Right hindlimb (tissue), 1 donor: ENCODE measurements at regions not wholly inside any gene's neighbourhood (a gene's known extent, or its start where the extent isn't known, plus 50 kb on each side); places are given as distances from the start of the nearest gene placed in this dataset.
"Not testable (repeated sequence)": the region's sequence is repeated elsewhere in the genome, so short reads cannot be mapped to it uniquely, and the experiment has no call there.

ENCODE experiments used
- DNase-seq: peaks from one replicate; pipeline ENCODE4 v3.0.0-alpha.2; 2018

GRCh38 chr10:30169342-30169741, 110.0 kb upstream of the JCAD start:
- no peak for DNase-seq

GRCh38 chr10:30166929-30167328, 107.5 kb upstream of the JCAD start:
- DNase-seq = no peak

- not testable (repeated sequence) for DNase-seq
Measured at GRCh38 chr10:30163410-30163809, 104.0 kb upstream of the JCAD start.

GRCh38 chr10:30162796-30163195, 103.4 kb upstream of the JCAD start:
- not testable (repeated sequence) for DNase-seq

DNA sequence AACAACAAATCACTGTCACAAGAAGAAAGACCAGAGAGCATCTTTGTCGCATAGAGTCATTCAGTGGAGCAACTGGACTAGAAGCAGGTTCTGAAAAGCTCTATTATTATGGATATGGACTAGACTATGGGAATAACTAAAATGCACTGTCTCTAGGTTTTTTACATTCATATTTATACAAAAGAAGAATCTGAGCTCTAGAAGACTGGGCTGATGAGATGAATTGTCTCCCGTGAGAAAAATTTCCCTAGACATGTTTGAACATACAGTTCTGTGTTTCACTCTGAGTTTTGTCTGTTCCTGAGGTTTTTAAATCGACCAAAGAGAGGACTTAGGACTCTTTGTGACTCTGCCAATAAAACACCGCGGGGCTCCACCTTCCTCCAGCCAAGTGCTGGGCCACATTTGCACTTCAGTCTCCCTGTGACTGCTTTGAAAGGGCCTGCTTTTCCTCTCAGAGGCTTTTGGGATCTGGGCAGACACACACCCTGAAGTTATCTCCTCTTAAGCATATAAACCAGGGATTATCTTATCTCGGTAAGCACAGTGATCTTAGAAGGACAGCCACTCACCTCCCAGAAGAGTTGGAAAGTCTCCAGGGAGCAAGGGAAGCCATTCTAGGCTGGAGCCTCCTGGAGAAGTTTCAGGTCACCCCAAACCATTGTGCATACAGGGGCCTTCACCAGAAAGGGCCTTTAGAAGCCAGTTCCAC, 101.0 kb upstream of the JCAD start:
- DNase-seq = no peak

GRCh38 chr10:30159614-30160013, 100.2 kb upstream of the JCAD start:
- DNase-seq = not testable (repeated sequence)

DNA sequence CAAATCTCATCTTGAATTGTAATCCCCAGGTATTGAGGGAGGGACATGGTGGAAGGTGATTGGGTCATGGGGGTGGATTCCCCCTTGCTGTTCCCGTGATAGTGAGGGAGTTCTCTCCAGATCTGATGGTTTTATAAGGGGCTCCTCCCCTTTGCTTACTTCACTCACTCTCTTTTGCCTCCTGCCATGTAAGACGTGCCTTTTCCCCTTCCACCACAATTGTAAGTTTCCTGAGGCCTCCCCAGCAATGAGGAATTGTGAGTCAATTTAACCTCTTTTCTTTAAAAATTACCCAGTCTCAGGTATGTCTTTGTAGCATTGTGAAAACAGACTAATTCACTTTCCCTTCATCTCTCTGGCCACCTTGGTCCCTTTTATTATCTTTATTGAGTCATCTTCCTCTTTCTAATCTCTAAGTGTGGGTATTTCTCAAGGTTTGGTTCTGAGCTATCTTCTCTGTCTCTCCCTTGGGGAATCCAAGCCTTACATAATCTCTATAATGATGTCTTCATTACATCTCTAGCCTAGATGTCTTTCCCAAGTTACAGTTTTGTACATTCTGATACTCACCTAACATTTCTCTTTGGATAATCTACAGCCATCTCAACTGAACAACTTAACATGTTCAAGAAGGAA, 99.1 kb upstream of the JCAD start:
- DNase-seq = no peak

DNA sequence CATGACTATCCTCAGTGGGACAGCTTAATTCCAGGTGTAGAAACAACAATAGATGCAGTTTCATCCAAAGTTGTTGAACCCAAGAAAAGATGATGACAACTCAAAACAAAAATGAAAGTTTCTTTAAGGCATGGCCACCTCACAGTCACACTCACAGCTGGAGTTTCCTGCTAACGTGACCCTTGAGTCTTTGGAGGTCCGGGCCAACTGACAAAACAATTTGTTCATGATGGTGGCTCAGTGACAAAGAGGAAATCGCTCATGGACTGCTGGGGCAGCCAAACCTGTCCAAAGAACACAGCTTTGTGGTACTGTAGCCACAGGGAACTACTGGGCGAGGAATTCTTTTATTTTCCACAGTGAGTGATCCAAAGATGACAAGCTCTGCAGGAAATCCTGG, 96.0 kb upstream of the JCAD start:
- no peak for DNase-seq

DNA sequence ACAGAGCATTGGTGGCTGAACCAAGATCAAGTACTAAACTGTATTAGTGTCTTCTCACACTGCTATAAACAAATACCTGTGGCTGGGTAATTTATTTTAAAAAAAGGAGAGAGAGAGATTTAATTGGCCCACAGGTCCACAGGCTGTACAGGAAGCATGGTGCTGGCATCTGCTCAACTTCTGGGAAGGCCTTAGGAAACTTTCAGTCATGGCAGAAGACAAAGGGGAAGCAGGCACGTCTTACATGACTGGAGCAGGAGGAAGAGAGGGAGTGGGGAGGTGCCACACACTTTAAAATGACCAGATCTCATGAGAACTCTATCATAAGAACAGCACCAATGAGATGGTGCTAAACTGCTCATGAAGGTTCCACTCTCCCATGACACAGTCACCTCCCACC, 95.2 kb upstream of the JCAD start:
- DNase-seq = no peak

- DNase-seq = no peak
Measured at GRCh38 chr10:30154126-30154525, 94.7 kb upstream of the JCAD start.

- peak; percentile 72 for DNase-seq
Measured at GRCh38 chr10:30151581-30152389, 92.4 kb upstream of the JCAD start.

GRCh38 chr10:30141423-30141822, 82.0 kb upstream of the JCAD start:
- no peak for DNase-seq

DNA sequence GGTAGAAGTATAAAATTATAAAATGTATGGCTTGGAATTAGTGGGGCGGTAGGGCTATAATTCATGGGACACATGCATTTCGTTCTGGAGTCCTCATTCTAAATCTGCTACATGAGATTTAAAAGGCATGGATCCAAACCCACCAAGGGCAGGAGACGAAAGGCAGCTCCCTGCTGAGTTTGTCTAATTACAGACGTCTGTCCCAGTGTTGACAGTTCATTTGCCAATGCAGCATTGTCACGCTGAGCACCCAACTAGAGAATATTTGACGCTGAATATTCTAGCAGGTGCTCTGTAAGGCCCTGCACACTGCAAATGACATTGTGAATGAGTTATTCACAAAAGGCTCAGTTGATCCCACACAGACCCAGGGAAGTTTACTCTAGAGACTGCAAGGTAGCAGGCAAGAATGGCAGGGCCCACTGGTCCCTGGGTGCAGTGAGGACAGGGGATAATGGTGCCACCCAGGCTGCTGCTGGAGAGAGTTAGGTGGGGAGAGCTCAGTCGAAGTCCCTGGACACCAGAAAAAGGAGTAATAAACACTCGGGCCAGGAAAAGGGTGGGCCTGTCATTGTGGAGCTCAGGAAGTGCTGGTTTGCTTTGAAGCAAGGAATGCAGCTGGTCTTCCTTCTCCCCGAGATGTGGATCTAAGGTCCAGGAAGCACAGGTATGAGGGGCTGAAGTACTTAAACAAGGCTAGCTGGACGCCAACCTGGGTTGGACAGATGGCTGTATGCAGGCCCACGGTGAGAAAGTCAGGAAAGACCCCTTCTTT, 75.0 kb upstream of the JCAD start:
- DNase-seq = no peak

DNA sequence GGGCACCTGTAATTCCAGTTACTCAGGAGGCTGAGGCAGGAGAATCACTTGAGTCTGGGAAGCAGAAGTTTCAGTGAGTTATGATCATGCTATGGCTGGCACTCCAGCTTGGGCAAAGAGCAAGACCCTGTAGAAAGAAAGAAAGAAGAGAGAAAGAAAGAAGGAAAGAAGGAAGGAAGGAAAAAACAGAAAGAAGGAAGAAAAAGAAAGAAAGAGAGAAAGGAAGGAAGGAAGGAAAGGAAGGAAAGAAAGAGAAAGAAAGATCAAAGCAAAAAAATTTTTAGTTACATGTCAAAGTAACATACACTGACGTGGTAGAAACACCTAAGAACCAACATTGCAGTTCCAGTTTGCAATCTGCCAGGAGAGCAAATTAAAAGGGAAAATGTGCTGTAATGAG, 73.8 kb upstream of the JCAD start:
- no peak for DNase-seq

GRCh38 chr10:30131369-30131768, 72.0 kb upstream of the JCAD start:
- not testable (repeated sequence) for DNase-seq

DNA sequence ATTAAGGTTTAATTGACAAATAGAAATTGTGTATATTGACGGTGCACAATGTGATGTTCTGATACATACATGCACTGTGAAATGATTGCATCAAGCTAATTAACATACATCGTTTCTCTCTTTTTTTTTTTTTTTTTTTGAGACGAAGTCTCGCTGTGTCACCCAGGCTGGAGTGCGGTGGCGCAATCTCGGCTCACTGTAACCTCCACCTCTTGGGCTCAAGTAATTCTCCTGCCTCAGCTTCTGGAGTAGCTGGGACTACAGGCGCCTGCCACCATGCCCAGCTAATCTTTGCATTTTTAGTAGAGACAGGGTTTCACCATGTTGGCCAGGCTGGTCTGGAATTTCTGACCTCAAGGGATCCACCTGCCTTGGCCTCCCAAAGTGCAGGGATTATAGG, 69.9 kb upstream of the JCAD start:
- DNase-seq = not testable (repeated sequence)

- DNase-seq = peak; percentile 80
Measured at GRCh38 chr10:30127120-30127541, 67.7 kb upstream of the JCAD start.

GRCh38 chr10:30125496-30125895, 66.1 kb upstream of the JCAD start:
- no peak for DNase-seq

DNA sequence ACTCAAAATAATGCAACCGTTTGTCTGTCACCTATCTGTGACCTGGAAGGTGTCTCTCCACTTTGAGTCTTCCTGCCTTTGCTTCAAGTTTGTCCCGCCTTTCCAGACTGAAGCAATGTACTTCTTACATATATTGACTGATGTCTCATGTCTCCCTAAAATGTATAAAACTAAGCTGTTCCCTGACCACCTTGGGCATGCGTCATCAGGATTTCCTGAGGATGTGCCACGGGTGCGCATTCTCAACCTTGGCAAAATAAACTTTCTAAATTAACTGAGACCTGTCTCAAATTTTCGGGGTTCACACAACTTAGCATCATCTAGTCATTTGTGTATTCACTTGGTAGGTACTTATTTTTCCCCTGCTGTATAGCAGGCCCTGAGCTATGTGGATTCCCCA, 65.3 kb upstream of the JCAD start:
- DNase-seq = no peak

GRCh38 chr10:30121401-30121800, 62.0 kb upstream of the JCAD start:
- no peak for DNase-seq

DNA sequence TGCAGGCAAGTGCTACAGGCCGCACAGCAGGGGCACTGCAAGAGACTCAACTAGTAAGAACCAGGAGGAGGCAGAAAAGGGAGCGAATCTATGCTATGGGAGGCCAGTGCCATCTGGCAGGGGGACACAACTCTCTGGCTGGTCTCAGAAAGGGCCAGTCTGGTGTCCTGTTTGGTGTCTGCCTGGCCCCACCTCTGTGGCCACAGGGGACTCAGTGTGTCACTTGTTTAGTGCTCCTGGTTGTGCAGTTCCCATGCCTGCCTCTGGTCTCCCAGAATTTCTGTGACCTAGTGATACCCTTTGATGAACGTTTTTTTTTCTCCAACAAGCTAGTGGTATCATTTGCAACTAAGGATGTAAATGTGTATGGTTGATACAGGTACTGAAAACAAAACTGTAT, 59.2 kb upstream of the JCAD start:
- DNase-seq = no peak

GRCh38 chr10:30117812-30118501, 58.6 kb upstream of the JCAD start:
- DNase-seq = no peak
